Smooth muscle cell (in vitro differentiated cells): ENCODE measurements at regions not wholly inside any gene's neighbourhood (a gene's known extent, or its start where the extent isn't known, plus 50 kb on each side); places are given as distances from the start of the nearest gene placed in this dataset.

ENCODE experiments used
- DNase-seq: peaks from one replicate; lab custom pipeline; 2025; ENCODE audit not compliant: unreplicated experiment; lab: John Stamatoyannopoulos, UW
- H2AFZ ChIP-seq: fragments of 200-600 bp; sonication (generic); 2 replicates; pipeline ENCODE4 v1.6.0; 2016; ENCODE audit warnings: antibody characterized with exemption, low read depth, mild to moderate bottlenecking
- H3F3A ChIP-seq: fragments of 200-600 bp; sonication (generic); 2 replicates; pipeline ENCODE4 v1.6.0; 2017; ENCODE audit warnings: antibody characterized with exemption, low read depth
- H3K27ac ChIP-seq: fragments of 200-600 bp; sonication (generic); 2 replicates; pipeline ENCODE4 v1.5.1; 2016; ENCODE audit warnings: low read depth, mild to moderate bottlenecking
- H3K27me3 ChIP-seq: fragments of 200-600 bp; sonication (generic); 2 replicates; pipeline ENCODE4 v1.6.1; 2016; ENCODE audit warnings: low read depth, mild to moderate bottlenecking
- H3K36me3 ChIP-seq: fragments of 200-600 bp; sonication (generic); 2 replicates; pipeline ENCODE4 v1.5.1; 2016; ENCODE audit warnings: low read depth
- H3K4me1 ChIP-seq: fragments of 200-600 bp; sonication (generic); 2 replicates; pipeline ENCODE4 v1.5.1; 2016; ENCODE audit warnings: low read depth
- H3K4me2 ChIP-seq: fragments of 200-600 bp; sonication (generic); 2 replicates; pipeline ENCODE4 v1.6.0; 2016; ENCODE audit warnings: mild to moderate bottlenecking
- H3K4me3 ChIP-seq: fragments of 200-600 bp; sonication (generic); 2 replicates; pipeline ENCODE4 v1.5.1; 2016; ENCODE audit warnings: mild to moderate bottlenecking
- H3K79me2 ChIP-seq: fragments of 200-600 bp; sonication (generic); 2 replicates; pipeline ENCODE4 v1.6.0; 2016; ENCODE audit warnings: low read depth, mild to moderate bottlenecking
- H3K9ac ChIP-seq: fragments of 200-600 bp; sonication (generic); 2 replicates; pipeline ENCODE4 v1.6.0; 2016; ENCODE audit warnings: low read depth
- H3K9me3 ChIP-seq: fragments of 200-600 bp; sonication (generic); replicated peaks from 2 replicates; pipeline ENCODE4 v1.5.1; 2016; ENCODE audit warnings: low read depth
- H4K20me1 ChIP-seq: fragments of 200-600 bp; sonication (generic); 2 replicates; pipeline ENCODE4 v1.6.0; 2016; ENCODE audit warnings: low read depth
- WGBS: methylation state at CpG from one replicate; pipeline ENCODE4 v1.1.7; 2016; ENCODE audit warnings: low lambda C conversion rate; 5-methylcytosine and 5-hydroxymethylcytosine counted together
- TF ChIP-seq, protein P1 (sequence below): fragments of 200-600 bp; sonication (generic); IDR thresholded peaks from 2 replicates; pipeline ENCODE4 v1.5.1; 2017; ENCODE audit warnings: borderline replicate concordance, mild to moderate bottlenecking, antibody characterized with exemption; ENCODE audit not compliant: insufficient read depth, poor library complexity, severe bottlenecking

DNA sequence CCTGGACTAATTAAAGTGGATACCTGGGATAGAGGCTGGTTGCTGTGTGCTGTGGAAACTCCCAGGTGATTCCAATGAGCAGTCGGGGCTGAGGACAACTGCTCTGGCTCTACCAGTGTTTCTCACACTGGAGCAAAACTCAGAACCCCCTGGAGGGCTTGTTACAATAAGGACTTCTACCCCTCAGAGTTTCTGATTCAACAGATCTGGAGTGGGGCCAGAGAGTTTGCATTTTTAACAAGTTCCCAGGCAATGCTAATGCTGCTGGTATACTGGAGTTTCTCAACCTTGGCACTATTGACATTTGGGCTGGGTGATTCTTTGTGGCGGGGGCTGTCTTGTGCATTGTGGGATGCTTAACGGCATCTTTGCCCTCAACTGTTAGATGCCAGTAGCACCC is 353.7 kb downstream of the MIAT start:
- no peaks in the 10 kb centered on the region for H3K9me3 ChIP-seq
- WGBS: 90% methylated on average over 3 of the region's 3 CpGs
- no peaks in the 10 kb centered on the region for H3K79me2 ChIP-seq
- no peaks in the 10 kb centered on the region for H3K4me1 ChIP-seq
- H3F3A ChIP-seq: no peaks in the 10 kb centered on the region
- no peak overlapping the region for H3K27ac ChIP-seq
- H2AFZ ChIP-seq: no peak overlapping the region
- DNase-seq: no peak
- no peaks in the 10 kb centered on the region for H4K20me1 ChIP-seq
- H3K36me3 ChIP-seq: no peaks in the 10 kb centered on the region
- H3K4me3 ChIP-seq: no peak overlapping the region
- no peak overlapping the region for H3K4me2 ChIP-seq
- no peak overlapping the region for H3K9ac ChIP-seq
- peaks cover 22% of the 10 kb centered on the region for H3K27me3 ChIP-seq
- TF ChIP-seq, protein P1, sequence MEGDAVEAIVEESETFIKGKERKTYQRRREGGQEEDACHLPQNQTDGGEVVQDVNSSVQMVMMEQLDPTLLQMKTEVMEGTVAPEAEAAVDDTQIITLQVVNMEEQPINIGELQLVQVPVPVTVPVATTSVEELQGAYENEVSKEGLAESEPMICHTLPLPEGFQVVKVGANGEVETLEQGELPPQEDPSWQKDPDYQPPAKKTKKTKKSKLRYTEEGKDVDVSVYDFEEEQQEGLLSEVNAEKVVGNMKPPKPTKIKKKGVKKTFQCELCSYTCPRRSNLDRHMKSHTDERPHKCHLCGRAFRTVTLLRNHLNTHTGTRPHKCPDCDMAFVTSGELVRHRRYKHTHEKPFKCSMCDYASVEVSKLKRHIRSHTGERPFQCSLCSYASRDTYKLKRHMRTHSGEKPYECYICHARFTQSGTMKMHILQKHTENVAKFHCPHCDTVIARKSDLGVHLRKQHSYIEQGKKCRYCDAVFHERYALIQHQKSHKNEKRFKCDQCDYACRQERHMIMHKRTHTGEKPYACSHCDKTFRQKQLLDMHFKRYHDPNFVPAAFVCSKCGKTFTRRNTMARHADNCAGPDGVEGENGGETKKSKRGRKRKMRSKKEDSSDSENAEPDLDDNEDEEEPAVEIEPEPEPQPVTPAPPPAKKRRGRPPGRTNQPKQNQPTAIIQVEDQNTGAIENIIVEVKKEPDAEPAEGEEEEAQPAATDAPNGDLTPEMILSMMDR: no peak

DNA sequence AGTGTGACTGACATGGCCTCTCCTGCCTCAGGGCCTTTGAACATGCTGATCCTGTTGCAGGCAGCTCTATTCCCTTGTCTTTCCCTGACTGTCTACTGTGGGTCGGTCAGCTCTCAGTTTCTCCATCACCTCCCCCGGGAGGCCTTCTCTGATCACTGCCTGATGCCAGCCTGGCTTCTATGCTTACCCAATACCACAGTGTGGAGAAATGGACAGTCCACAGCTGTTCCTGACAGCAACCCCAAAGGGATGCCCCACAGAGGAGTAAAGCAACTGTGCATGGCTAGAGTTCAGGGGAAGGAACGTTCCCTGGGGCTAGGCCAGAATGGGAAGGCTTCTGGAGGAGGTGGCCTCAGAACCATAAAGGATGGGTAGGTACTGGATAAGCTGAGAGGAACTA is 354.3 kb downstream of the MIAT start:
- H3K9ac ChIP-seq: no peak overlapping the region
- H4K20me1 ChIP-seq: no peaks in the 10 kb centered on the region
- no peaks in the 10 kb centered on the region for H3K9me3 ChIP-seq
- H3K27ac ChIP-seq: no peak overlapping the region
- H3K36me3 ChIP-seq: no peaks in the 10 kb centered on the region
- 96% methylated on average over 3 of the region's 3 CpGs for WGBS
- H3K4me1 ChIP-seq: no peaks in the 10 kb centered on the region
- TF ChIP-seq, protein P1: no peak
- H3K4me2 ChIP-seq: no peak overlapping the region
- H3F3A ChIP-seq: no peaks in the 10 kb centered on the region
- DNase-seq: no peak
- no peak overlapping the region for H3K4me3 ChIP-seq
- no peak overlapping the region for H2AFZ ChIP-seq
- H3K27me3 ChIP-seq: peaks cover 19% of the 10 kb centered on the region
- no peaks in the 10 kb centered on the region for H3K79me2 ChIP-seq

GRCh38 chr22:27019827-27020226 is 362.4 kb downstream of the MIAT start:
- Histone ChIP-seq H3K27me3 (peaks cover 15% of the 10 kb centered on the region), H3K4me3 (no peak overlapping the region), H3K27ac (no peak overlapping the region), H3F3A (no peaks in the 10 kb centered on the region), H3K36me3 (no peaks in the 10 kb centered on the region), H3K4me1 (peaks cover 6% of the 10 kb centered on the region), H3K9me3 (no peaks in the 10 kb centered on the region), H3K9ac (no peak overlapping the region), H2AFZ (no peak overlapping the region), H4K20me1 (no peaks in the 10 kb centered on the region), H3K4me2 (peak overlapping the region; percentile 31), H3K79me2 (no peaks in the 10 kb centered on the region)
- no peak for DNase-seq
- WGBS: 30% methylated on average over 4 of the region's 4 CpGs
- TF ChIP-seq, protein P1: no peak

GRCh38 chr22:27022274-27022895 is 365.0 kb downstream of the MIAT start:
- peaks cover 6% of the 10 kb centered on the region for H3K4me1 ChIP-seq
- H3F3A ChIP-seq: no peaks in the 10 kb centered on the region
- no peak overlapping the region for H2AFZ ChIP-seq
- TF ChIP-seq, protein P1: no peak
- WGBS: 95% methylated on average over 8 of the region's 8 CpGs
- no peak for DNase-seq
- no peaks in the 10 kb centered on the region for H3K9me3 ChIP-seq
- H3K4me2 ChIP-seq: no peak overlapping the region
- H3K36me3 ChIP-seq: no peaks in the 10 kb centered on the region
- no peak overlapping the region for H3K27ac ChIP-seq
- no peak overlapping the region for H3K9ac ChIP-seq
- peaks cover 34% of the 10 kb centered on the region for H3K27me3 ChIP-seq
- H4K20me1 ChIP-seq: no peaks in the 10 kb centered on the region
- H3K79me2 ChIP-seq: no peaks in the 10 kb centered on the region
- H3K4me3 ChIP-seq: no peak overlapping the region
